Upper lobe of right lung (tissue), 1 donor: ENCODE measurements at regions not wholly inside any gene's neighbourhood (a gene's known extent, or its start where the extent isn't known, plus 50 kb on each side); places are given as distances from the start of the nearest gene placed in this dataset.
"Not testable (repeated sequence)": the region's sequence is repeated elsewhere in the genome, so short reads cannot be mapped to it uniquely, and the experiment has no call there.

ENCODE experiments used
- ATAC-seq: fragments of 200-7000 bp; cut with Tn5 transposase; one replicate; pipeline ENCODE4 v1.9.1; 2020; ENCODE audit warnings: mild to moderate bottlenecking, moderate library complexity
- DNase-seq: peaks from one replicate; pipeline ENCODE4 v3.0.0-alpha.2; 2020
- H3K27ac ChIP-seq: fragments of 200-600 bp; one replicate; pipeline ENCODE4 v1.8.0; 2022
- H3K27me3 ChIP-seq: fragments of 200-600 bp; one replicate; pipeline ENCODE4 v1.8.0; 2022; ENCODE audit warnings: mild to moderate bottlenecking
- H3K36me3 ChIP-seq: fragments of 200-600 bp; one replicate; pipeline ENCODE4 v1.8.0; 2022
- H3K4me1 ChIP-seq: fragments of 200-600 bp; one replicate; pipeline ENCODE4 v1.8.0; 2022
- H3K4me3 ChIP-seq: fragments of 200-600 bp; one replicate; pipeline ENCODE4 v1.8.0; 2022; ENCODE audit warnings: mild to moderate bottlenecking
- H3K9me3 ChIP-seq: fragments of 200-600 bp; one replicate; pipeline ENCODE4 v1.8.0; 2022
- CTCF ChIP-seq: fragments of 200-600 bp; IDR thresholded peaks from one replicate; pipeline ENCODE4 v1.8.0; 2022; ENCODE audit warnings: antibody characterized with exemption
- intact Hi-C: fragments of 100-400 bp; cut with DNase I; formaldehyde crosslinking; loops from one replicate; pipeline ENCODE4 v1.11.0; 2022
- donor health status: DM: no; HTN: yes; CAD: no; lungs with severe emphysema.

- Histone ChIP-seq H3K9me3 (no peaks in the 10 kb centered on the region), H3K4me3 (no peak overlapping the region), H3K36me3 (no peaks in the 10 kb centered on the region), H3K4me1 (no peaks in the 10 kb centered on the region), H3K27me3 (no peaks in the 10 kb centered on the region), H3K27ac (no peak overlapping the region)
- TF ChIP-seq CTCF: no peak
- ATAC-seq (no peak), DNase-seq (no peak)
- intact Hi-C loops: no loop called here
These were observed 515.2 kb downstream of the ZEB2 start for GRCh38 chr2:144004742-144005141.

- H3K27ac ChIP-seq: no peak overlapping the region
- ATAC-seq (no peak), DNase-seq (no peak)
- H3K9me3 ChIP-seq: no peaks in the 10 kb centered on the region
- intact Hi-C loops: no loop called here
- TF ChIP-seq CTCF: no peak
- H3K36me3 ChIP-seq: no peaks in the 10 kb centered on the region
- no peaks in the 10 kb centered on the region for H3K27me3 ChIP-seq
- no peak overlapping the region for H3K4me3 ChIP-seq
- H3K4me1 ChIP-seq: no peaks in the 10 kb centered on the region
These were observed 516.4 kb downstream of the ZEB2 start for GRCh38 chr2:144003460-144004075.

GRCh38 chr2:143996974-143997373 lies 522.9 kb downstream of the ZEB2 start:
- TF ChIP-seq CTCF: no peak
- Histone ChIP-seq H3K9me3 (no peaks in the 10 kb centered on the region), H3K36me3 (no peaks in the 10 kb centered on the region), H3K27me3 (no peaks in the 10 kb centered on the region), H3K27ac (no peak overlapping the region), H3K4me1 (no peaks in the 10 kb centered on the region), H3K4me3 (no peak overlapping the region)
- no peak for ATAC-seq
- intact Hi-C loops: no loop called here
- DNase-seq: no peak

GRCh38 chr2:143994961-143995360 lies 525.0 kb downstream of the ZEB2 start:
- Histone ChIP-seq H3K27me3 (no peaks in the 10 kb centered on the region), H3K4me3 (no peak overlapping the region), H3K27ac (no peak overlapping the region), H3K9me3 (no peaks in the 10 kb centered on the region), H3K4me1 (no peaks in the 10 kb centered on the region), H3K36me3 (no peaks in the 10 kb centered on the region)
- intact Hi-C loops: no loop called here
- TF ChIP-seq CTCF: no peak
- ATAC-seq (no peak), DNase-seq (no peak)

GRCh38 chr2:143991596-143991995 lies 528.3 kb downstream of the ZEB2 start:
- H3K4me3 ChIP-seq, H3K4me1 ChIP-seq, H3K9me3 ChIP-seq, H3K36me3 ChIP-seq, ATAC-seq, H3K27me3 ChIP-seq, H3K27ac ChIP-seq, DNase-seq, intact Hi-C loops: not testable (repeated sequence)

- no peak for ATAC-seq
- no peak for TF ChIP-seq CTCF
- Histone ChIP-seq H3K27me3 (no peaks in the 10 kb centered on the region), H3K4me3 (no peak overlapping the region), H3K36me3 (no peaks in the 10 kb centered on the region), H3K4me1 (no peaks in the 10 kb centered on the region), H3K9me3 (no peaks in the 10 kb centered on the region), H3K27ac (no peak overlapping the region)
- intact Hi-C loops: no loop called here
- DNase-seq: no peak
These were observed 531.8 kb downstream of the ZEB2 start for GRCh38 chr2:143988082-143988481.
